ENCODE measurements at regions not wholly inside any gene's neighbourhood (a gene's known extent, or its start where the extent isn't known, plus 50 kb on each side); places are given as distances from the start of the nearest gene placed in this dataset.
A peak's percentile ranks its signal among the peaks of the same experiment; 100 is the strongest.
"Not testable (repeated sequence)": the region's sequence is repeated elsewhere in the genome, so short reads cannot be mapped to it uniquely, and the experiment has no call there.

- no peak for DNase-seq
Observed at GRCh38 chr6:148602136-148602535, 144.7 kb upstream of the UST start.

- no peak for DNase-seq
Observed at GRCh38 chr6:148608199-148608951, 138.5 kb upstream of the UST start.

GRCh38 chr6:148611213-148611612, 135.6 kb upstream of the UST start:
- no peak for DNase-seq

GRCh38 chr6:148612043-148612442, 134.8 kb upstream of the UST start:
- DNase-seq, result no peak

- DNase-seq, result no peak
Observed at GRCh38 chr6:148614602-148615001, 132.2 kb upstream of the UST start.

GRCh38 chr6:148616841-148617240, 130.0 kb upstream of the UST start:
- no peak for DNase-seq

GRCh38 chr6:148617530-148617929, 129.3 kb upstream of the UST start:
- DNase-seq, result no peak

GRCh38 chr6:148619891-148620290, 126.9 kb upstream of the UST start:
- no peak for DNase-seq

GRCh38 chr6:148620579-148621298, 126.1 kb upstream of the UST start:
- no peak for DNase-seq

GRCh38 chr6:148625609-148626008, 121.2 kb upstream of the UST start:
- DNase-seq, result peak; percentile 6

- no peak for DNase-seq
Observed at GRCh38 chr6:148628251-148628650, 118.6 kb upstream of the UST start.

- DNase-seq, result no peak
Observed at GRCh38 chr6:148629181-148629580, 117.6 kb upstream of the UST start.

GRCh38 chr6:148629592-148630465, 117.0 kb upstream of the UST start:
- no peak for DNase-seq

- DNase-seq, result no peak
Observed at GRCh38 chr6:148635070-148635743, 111.6 kb upstream of the UST start.

GRCh38 chr6:148641836-148642235, 105.0 kb upstream of the UST start:
- DNase-seq, result not testable (repeated sequence)

GRCh38 chr6:148643208-148643607, 103.6 kb upstream of the UST start:
- DNase-seq, result not testable (repeated sequence)

GRCh38 chr6:148645049-148645448, 101.8 kb upstream of the UST start:
- DNase-seq, result not testable (repeated sequence)

GRCh38 chr6:148648754-148649453, 97.9 kb upstream of the UST start:
- no peak for DNase-seq

GRCh38 chr6:148649454-148649963, 97.3 kb upstream of the UST start:
- no peak for DNase-seq

- no peak for DNase-seq
Observed at GRCh38 chr6:148650941-148651505, 95.8 kb upstream of the UST start.

- no peak for DNase-seq
Observed at GRCh38 chr6:148652205-148652604, 94.6 kb upstream of the UST start.
